GM19328 (cell line): ENCODE measurements at regions not wholly inside any gene's neighbourhood (a gene's known extent, or its start where the extent isn't known, plus 50 kb on each side); places are given as distances from the start of the nearest gene placed in this dataset.

Experiments
- ATAC-seq: cut with Tn5 transposase; IDR thresholded peaks from one replicate; pipeline ENCODE4 v1.9.1; 2021; ENCODE audit warnings: mild to moderate bottlenecking, moderate library complexity; ENCODE audit not compliant: unreplicated experiment

- ATAC-seq = no peak
These were observed 231.5 kb upstream of the SPRED2 start for GRCh38 chr2:65663831-65664407.

GRCh38 chr2:65662654-65663432 lies 230.4 kb upstream of the SPRED2 start:
- ATAC-seq = no peak

GRCh38 chr2:65661980-65662653 lies 229.7 kb upstream of the SPRED2 start:
- ATAC-seq = no peak

GRCh38 chr2:65660340-65660739 lies 227.9 kb upstream of the SPRED2 start:
- no peak for ATAC-seq

- no peak for ATAC-seq
These were observed 226.5 kb upstream of the SPRED2 start for GRCh38 chr2:65658881-65659280.

GRCh38 chr2:65658266-65658665 lies 225.9 kb upstream of the SPRED2 start:
- ATAC-seq = no peak

- ATAC-seq = no peak
These were observed 223.8 kb upstream of the SPRED2 start for GRCh38 chr2:65656160-65656718.

- ATAC-seq = no peak
These were observed 222.6 kb upstream of the SPRED2 start for GRCh38 chr2:65655000-65655399.

GRCh38 chr2:65654496-65654895 lies 222.1 kb upstream of the SPRED2 start:
- ATAC-seq = no peak

GRCh38 chr2:65652066-65652465 lies 219.7 kb upstream of the SPRED2 start:
- no peak for ATAC-seq

- ATAC-seq = no peak
These were observed 217.6 kb upstream of the SPRED2 start for GRCh38 chr2:65649811-65650589.

GRCh38 chr2:65647249-65647842 lies 214.9 kb upstream of the SPRED2 start:
- no peak for ATAC-seq

- ATAC-seq = no peak
These were observed 208.3 kb upstream of the SPRED2 start for GRCh38 chr2:65640793-65641103.

GRCh38 chr2:65639156-65639864 lies 206.9 kb upstream of the SPRED2 start:
- no peak for ATAC-seq

GRCh38 chr2:65638443-65638842 lies 206.0 kb upstream of the SPRED2 start:
- no peak for ATAC-seq

GRCh38 chr2:65636813-65637483 lies 204.5 kb upstream of the SPRED2 start:
- ATAC-seq = no peak

GRCh38 chr2:65636024-65636423 lies 203.6 kb upstream of the SPRED2 start:
- no peak for ATAC-seq

GRCh38 chr2:65634304-65634703 lies 201.9 kb upstream of the SPRED2 start:
- no peak for ATAC-seq

GRCh38 chr2:65630643-65631042 lies 198.2 kb upstream of the SPRED2 start:
- ATAC-seq = no peak

GRCh38 chr2:65628156-65628555 lies 195.8 kb upstream of the SPRED2 start:
- ATAC-seq = no peak
